A549 (cell line): ENCODE measurements at regions not wholly inside any gene's neighbourhood (a gene's known extent, or its start where the extent isn't known, plus 50 kb on each side); places are given as distances from the start of the nearest gene placed in this dataset.

Experiments used
- ATAC-seq, 2 experiments: fragments of 200-7000 bp in 1 of 2; fragments of >200 bp in 1 of 2; cut with Nextera tagmentation in 1 of 2; cut with Tn5 transposase in 1 of 2; 3 replicates each; pipeline versions ENCODE4 v1.8.0 to v1.9.1; 2018 to 2020; ENCODE audit warnings: mild to moderate bottlenecking in 1 of 2, moderate library complexity in 1 of 2
- CTCF ChIA-PET: fragments of 300-600 bp; sonication (Branson Sonifier 250); formaldehyde crosslinking; extraction: SDS; loops from one replicate; lab custom pipeline; 2021; ENCODE audit warnings: antibody characterized with exemption, inconsistent platforms; lab: Yijun Ruan, JAX
- POLR2A ChIA-PET: fragments of 350-600 bp; formaldehyde crosslinking; extraction: SDS; loops from one replicate; lab custom pipeline; 2021; ENCODE audit warnings: antibody characterized with exemption, inconsistent platforms; lab: Yijun Ruan, JAX
- DNase-seq, 2 experiments: peaks; one replicate each; pipeline versions ENCODE4 v3.0.0 to v3.0.0-alpha.2; 2011 to 2016; ENCODE audit warnings: low read depth in 1 of 2, low spot score in 1 of 2
- FAIRE-seq: peaks from 2 replicates; lab custom pipeline; 2011; peaks lifted over from hg19 to GRCh38; lab: Jason Lieb, UNC
- H3K27ac ChIP-seq, 2 experiments: fragments of >200 bp; sonication (Bioruptor Twin); formaldehyde crosslinking; 3 replicates each; pipeline ENCODE4 v1.5.1; 2016 to 2017
- H3K4me1 ChIP-seq: fragments of >200 bp; sonication (Bioruptor Twin); formaldehyde crosslinking; 3 replicates; pipeline ENCODE4 v1.6.1; 2016
- H3K4me2 ChIP-seq: fragments of >200 bp; sonication (Bioruptor Twin); formaldehyde crosslinking; 3 replicates; pipeline ENCODE4 v1.6.1; 2016
- H3K4me3 ChIP-seq: fragments of >200 bp; sonication (Bioruptor Twin); formaldehyde crosslinking; 3 replicates; pipeline ENCODE4 v1.5.1; 2016
- H3K9me3 ChIP-seq: fragments of >200 bp; sonication (Bioruptor Twin); formaldehyde crosslinking; 3 replicates; pipeline ENCODE4 v1.6.1; 2016
- CHD2 ChIP-seq: fragments of 150-350 bp; IDR thresholded peaks from 2 replicates; pipeline ENCODE4 v1.6.1; 2014; ENCODE audit warnings: low read length; ENCODE audit not compliant: partially characterized antibody
- CTCF ChIP-seq: fragments of >200 bp; sonication (Bioruptor Twin); formaldehyde crosslinking; IDR thresholded peaks from 3 replicates; pipeline ENCODE4 v1.5.1; 2016
- EHMT2 ChIP-seq: fragments of 200-600 bp; sonication (generic); IDR thresholded peaks from 2 replicates; pipeline ENCODE4 v1.6.1; 2016; ENCODE audit warnings: antibody characterized with exemption, low read depth, mild to moderate bottlenecking, moderate library complexity
- ELK1 ChIP-seq: fragments of 150-350 bp; IDR thresholded peaks from 2 replicates; pipeline ENCODE4 v1.6.1; 2014; ENCODE audit warnings: low read depth, mild to moderate bottlenecking, low read length
- EP300 ChIP-seq, 2 experiments: fragments of >200 bp; sonication (Bioruptor Twin); formaldehyde crosslinking; IDR thresholded peaks; 2 replicates in 1 of 2; 3 replicates in 1 of 2; pipeline ENCODE4 v1.6.1; 2016 to 2017
- FOXS1 ChIP-seq: fragments of 250-450 bp; sonication (Bioruptor Pico); IDR thresholded peaks from 2 replicates; pipeline ENCODE4 v1.5.0; 2020; ENCODE audit warnings: mild to moderate bottlenecking, moderate library complexity
- GATA3 ChIP-seq: IDR thresholded peaks from 2 replicates; pipeline ENCODE4 v1.6.1; 2012; ENCODE audit warnings: borderline replicate concordance
- HMGXB4 ChIP-seq: fragments of 250-450 bp; sonication (Bioruptor Pico); IDR thresholded peaks from 2 replicates; pipeline ENCODE4 v1.5.0; 2021; ENCODE audit warnings: mild to moderate bottlenecking, moderate library complexity, borderline replicate concordance
- HOXA7 ChIP-seq: fragments of 250-450 bp; sonication (Bioruptor Pico); IDR thresholded peaks from 2 replicates; pipeline ENCODE4 v1.5.0; 2020; ENCODE audit warnings: mild to moderate bottlenecking, moderate library complexity
- JUNB ChIP-seq: fragments of >200 bp; sonication (Bioruptor Twin); formaldehyde crosslinking; IDR thresholded peaks from 2 replicates; pipeline ENCODE4 v1.6.1; 2016
- KDM5A ChIP-seq: fragments of 200-600 bp; sonication (generic); IDR thresholded peaks from 2 replicates; pipeline ENCODE4 v1.6.1; 2016; ENCODE audit warnings: antibody characterized with exemption, mild to moderate bottlenecking
- MAFK ChIP-seq: fragments of 450-650 bp; IDR thresholded peaks from 2 replicates; pipeline ENCODE4 v1.6.1; 2014; ENCODE audit not compliant: partially characterized antibody
- MAZ ChIP-seq: fragments of 150-350 bp; IDR thresholded peaks from 2 replicates; pipeline ENCODE4 v1.6.1; 2014; ENCODE audit warnings: antibody characterized with exemption, low read depth, low read length, borderline replicate concordance
- NFE2L2 ChIP-seq: fragments of 150-350 bp; conservative IDR thresholded peaks from 2 replicates; pipeline ENCODE4 v1.6.1; 2014; ENCODE audit warnings: low read length
- PBX3 ChIP-seq: IDR thresholded peaks from 2 replicates; pipeline ENCODE4 v1.6.1; 2012
- PHF8 ChIP-seq: fragments of 200-600 bp; sonication (generic); IDR thresholded peaks from 2 replicates; pipeline ENCODE4 v1.6.1; 2016; ENCODE audit warnings: low read depth, mild to moderate bottlenecking, antibody characterized with exemption, moderate library complexity, borderline replicate concordance
- RAD21 ChIP-seq, 2 experiments: fragments of >200 bp in 1 of 2; sonication (Bioruptor Twin) in 1 of 2; formaldehyde crosslinking in 1 of 2; IDR thresholded peaks in 1 of 2; conservative IDR thresholded peaks in 1 of 2; 2 replicates in 1 of 2; 3 replicates in 1 of 2; pipeline ENCODE4 v1.6.1; 2012 to 2018; ENCODE audit warnings: inconsistent platforms in 1 of 2
- RFX5 ChIP-seq: fragments of 450-650 bp; IDR thresholded peaks from 2 replicates; pipeline ENCODE4 v1.7.1; 2014; ENCODE audit warnings: antibody characterized with exemption, mild to moderate bottlenecking, moderate library complexity
- RNF2 ChIP-seq: fragments of 200-600 bp; sonication (generic); IDR thresholded peaks from 2 replicates; pipeline ENCODE4 v1.6.1; 2016; ENCODE audit warnings: low read depth, mild to moderate bottlenecking, antibody characterized with exemption, moderate library complexity, borderline replicate concordance
- SREBF2 ChIP-seq: fragments of 450-650 bp; IDR thresholded peaks from 2 replicates; pipeline ENCODE4 v1.6.1; 2014; ENCODE audit warnings: mild to moderate bottlenecking, moderate library complexity
- ZC3H11A ChIP-seq: fragments of 450-650 bp; IDR thresholded peaks from 2 replicates; pipeline ENCODE4 v1.6.1; 2014; ENCODE audit warnings: antibody characterized with exemption, mild to moderate bottlenecking
- ZNF302 ChIP-seq: fragments of 250-450 bp; sonication (Bioruptor Pico); IDR thresholded peaks from 2 replicates; pipeline ENCODE4 v1.9.0; 2021; ENCODE audit warnings: inconsistent platforms, mild to moderate bottlenecking, moderate library complexity
- WGBS: methylation state at CpG from one replicate; pipeline ENCODE4 v1.1.6; 2017; ENCODE audit errors: missing lambda C conversion rate; 5-methylcytosine and 5-hydroxymethylcytosine counted together

GRCh38 chr2:19717446-19717845 is 184.3 kb downstream of the TTC32 start:
- Histone ChIP-seq H3K4me3 (no peak overlapping the region), H3K27ac (no peak overlapping the region), H3K9me3 (no peaks in the 10 kb centered on the region), H3K4me1 (no peaks in the 10 kb centered on the region), H3K4me2 (no peak overlapping the region)
- DNase-seq (no peak), ATAC-seq (no peak), FAIRE-seq (no peak)
- POLR2A ChIA-PET = no interaction called here
- TF ChIP-seq ZNF302 (CRISPR knock-in tag) = no peak
- TF ChIP-seq MAZ = no peak
- TF ChIP-seq MAFK = no peak
- no peak for TF ChIP-seq CHD2
- TF ChIP-seq PHF8 = no peak
- no peak for TF ChIP-seq KDM5A
- TF ChIP-seq PBX3 = no peak
- no peak for TF ChIP-seq CTCF
- no peak for TF ChIP-seq NFE2L2
- CTCF ChIA-PET = no interaction called here
- 76% methylated on average over 2 of the region's 2 CpGs for WGBS

- WGBS = 47% methylated on average over 4 of the region's 4 CpGs
- DNase-seq (no peak), ATAC-seq (no peak), FAIRE-seq (no peak)
- ChIA-PET CTCF (interaction anchor here (1.1 to 2.2 kb wide), 3 partner anchors 11 to 345 kb away, joined by 3 to 4 read pairs (median 4); no protein-coding TSS in a partner anchor), POLR2A (no interaction called here)
- Histone ChIP-seq H3K9me3 (no peaks in the 10 kb centered on the region), H3K27ac (no peak overlapping the region), H3K4me2 (no peak overlapping the region), H3K4me1 (peaks cover 11% of the 10 kb centered on the region; the same call in 2 of the 3 replicates), H3K4me3 (no peak overlapping the region)
- TF ChIP-seq RNF2 (no peak), SREBF2 (no peak), HMGXB4 (CRISPR knock-in tag) (no peak), GATA3 (no peak), JUNB (no peak), HOXA7 (CRISPR knock-in tag) (no peak), ELK1 (no peak), KDM5A (no peak), MAFK (no peak), NFE2L2 (no peak), FOXS1 (CRISPR knock-in tag) (no peak), RFX5 (no peak), ZC3H11A (no peak), RAD21 (conservative IDR thresholded peaks at IDR 0.05 in 1 of 2, IDR thresholded peaks at IDR 0.05 in 1 of 2) (no peak), EHMT2 (no peak), EP300 (IDR thresholded peaks at IDR 0.05) (no peak)
Measured at GRCh38 chr2:19714926-19715325, 186.9 kb downstream of the TTC32 start.
